Posterior vena cava (tissue), 2 donors: ENCODE measurements at regions not wholly inside any gene's neighbourhood (a gene's known extent, or its start where the extent isn't known, plus 50 kb on each side); places are given as distances from the start of the nearest gene placed in this dataset.
A peak's percentile ranks its signal among the peaks of the same experiment; 100 is the strongest.

Experiments
- DNase-seq: peaks from one replicate; pipeline ENCODE4 v3.0.0-alpha.2; 2020; ENCODE audit warnings: low spot score
- intact Hi-C, 2 donors: fragments of 100-400 bp; cut with DNase I; formaldehyde crosslinking; loops; one replicate each; pipeline versions ENCODE4 v1.14.1 to v1.14.2; 2022 to 2023
- donor health status: DM: yes; HTN: yes; CAD: no.
- donor health status: DM: yes; HTN: yes; CAD: no.

DNA sequence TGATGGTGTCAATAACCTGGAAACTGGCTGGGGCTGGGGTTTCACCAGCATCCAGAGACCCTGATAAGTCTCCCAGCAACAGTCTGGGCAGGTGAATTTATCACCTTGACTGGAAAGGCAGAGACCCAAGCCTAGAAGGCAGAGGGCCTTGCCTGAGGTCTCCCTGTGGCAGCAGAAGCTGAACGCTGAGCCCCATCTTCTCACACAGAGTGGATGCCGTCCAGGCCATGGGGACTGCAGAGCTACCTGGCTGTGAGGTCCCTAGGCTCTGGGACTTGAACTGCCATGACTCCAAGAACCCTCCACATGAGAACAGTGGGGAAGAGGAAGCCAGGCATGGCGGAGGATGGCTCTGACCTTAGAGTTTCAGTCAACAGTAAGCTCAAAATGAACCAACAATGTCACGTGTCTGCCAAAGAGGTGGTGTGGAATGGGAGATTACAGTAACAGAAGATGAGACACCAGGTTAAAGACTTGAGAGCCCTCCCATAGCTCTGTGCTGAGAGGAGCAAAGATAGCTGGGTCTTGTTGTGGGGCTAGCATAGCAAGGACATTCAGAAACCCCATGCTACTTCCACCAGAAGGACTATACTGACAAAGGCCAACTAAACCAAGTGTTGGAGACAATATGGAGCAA, 79.1 kb upstream of the LINC01488 start:
- peak; percentile 56 for DNase-seq
- intact Hi-C loops: no loop called here

DNA sequence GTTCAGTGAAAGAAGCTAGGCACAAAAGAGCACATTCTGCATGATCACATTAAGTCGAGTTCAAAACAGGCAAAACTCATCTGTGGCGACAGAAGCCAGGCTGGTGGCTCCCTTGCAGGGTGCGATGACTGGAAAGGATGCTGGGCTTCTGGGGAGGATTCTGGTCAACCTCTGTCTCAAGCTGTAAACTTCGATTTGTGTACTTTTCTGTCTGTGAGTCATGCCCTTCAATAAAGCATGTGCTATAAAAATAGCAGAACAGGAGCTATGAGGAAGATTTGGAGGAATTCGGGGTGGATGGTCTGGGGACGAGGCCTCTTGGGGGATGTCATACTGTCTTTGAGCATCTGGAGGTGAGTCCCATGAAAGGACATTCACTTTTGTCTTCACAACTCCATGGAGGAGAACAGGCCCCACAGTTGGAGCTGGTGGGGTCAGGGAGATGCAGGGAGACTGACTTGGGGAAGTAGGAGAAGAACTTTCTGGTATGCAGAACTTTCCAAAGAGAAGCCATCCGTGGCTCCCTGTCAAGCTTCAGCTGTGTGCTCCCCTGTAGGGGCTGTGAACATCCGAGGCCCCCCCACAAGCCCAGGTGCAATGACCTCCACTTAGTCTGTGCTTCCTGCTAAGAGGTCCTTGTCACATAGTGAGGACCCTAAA, 77.8 kb upstream of the LINC01488 start:
- intact Hi-C loops: no loop called here
- DNase-seq: peak; percentile 23

DNA sequence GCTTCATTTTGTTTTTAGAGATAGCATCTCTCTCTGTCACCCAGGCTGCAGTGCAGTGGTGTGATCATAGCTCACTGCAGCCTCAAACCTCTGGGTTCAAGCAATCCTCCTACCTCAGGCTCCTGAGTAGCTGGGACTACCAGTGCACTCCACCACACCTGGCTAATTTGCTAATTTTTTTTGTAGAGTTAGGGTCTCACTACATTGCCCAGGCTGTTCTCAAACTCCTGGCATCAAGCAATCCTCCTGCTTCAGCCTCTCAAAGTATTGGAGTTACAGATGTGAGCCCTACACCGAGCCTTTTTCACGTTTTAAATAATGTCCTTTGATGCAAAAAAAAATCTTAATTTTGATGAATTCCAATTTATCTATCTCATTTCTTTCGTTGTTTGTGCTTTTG, 75.4 kb upstream of the LINC01488 start:
- no peak for DNase-seq
- intact Hi-C loops: no loop called here

GRCh38 chr11:69409812-69410645, 71.4 kb upstream of the LINC01488 start:
- DNase-seq: peak; percentile 57
- intact Hi-C loops: no loop called here

GRCh38 chr11:69411257-69411924, 70.1 kb upstream of the LINC01488 start:
- intact Hi-C loops: no loop called here

GRCh38 chr11:69413015-69413801, 68.3 kb upstream of the LINC01488 start:
- peak; percentile 32 for DNase-seq
- intact Hi-C loops: no loop called here

More at GRCh38 chr11:69411257-69411924, 70.1 kb upstream of the LINC01488 start:
- no peak for DNase-seq

GRCh38 chr11:69413993-69414392, 67.5 kb upstream of the LINC01488 start:
- intact Hi-C loops: no loop called here
- DNase-seq: no peak

DNA sequence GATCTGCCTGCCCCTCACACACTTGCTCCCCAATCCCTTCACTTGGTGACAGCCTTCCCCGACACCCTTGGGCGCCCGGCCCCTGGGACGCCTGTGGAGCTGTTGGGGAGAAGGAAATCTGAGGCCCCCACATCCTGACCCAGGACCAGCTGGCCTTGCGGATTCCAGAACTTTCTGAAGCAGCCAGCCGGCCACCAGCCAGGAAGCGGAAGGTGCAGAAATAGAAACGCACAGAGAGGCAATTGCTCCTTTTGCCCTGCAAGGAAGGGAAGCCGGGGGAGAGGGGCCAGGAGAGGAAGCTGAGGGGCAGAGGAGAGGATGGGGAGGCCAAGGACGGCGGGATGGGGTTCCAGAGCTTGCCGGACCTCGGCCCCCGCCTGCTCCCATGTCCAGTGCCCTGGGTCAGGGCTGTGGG, 66.7 kb upstream of the LINC01488 start:
- peak; percentile 79 for DNase-seq
- intact Hi-C loops: loop anchor here in 1 of 2 donors (5.0 kb wide), 1 partner anchor 57 kb away; no protein-coding TSS in a partner anchor

GRCh38 chr11:69415411-69416142, 65.9 kb upstream of the LINC01488 start:
- DNase-seq: peak; percentile 49
- intact Hi-C loops: loop anchor here in 1 of 2 donors (5.0 kb wide), 1 partner anchor 58 kb away; no protein-coding TSS in a partner anchor

GRCh38 chr11:69416143-69416515, 65.3 kb upstream of the LINC01488 start:
- intact Hi-C loops: loop anchor here in 1 of 2 donors (5.0 kb wide), 1 partner anchor 59 kb away; no protein-coding TSS in a partner anchor
- peak; percentile 80 for DNase-seq

GRCh38 chr11:69416762-69417698, 64.4 kb upstream of the LINC01488 start:
- intact Hi-C loops: loop anchor here in 1 of 2 donors (5.0 kb wide), 1 partner anchor 60 kb away; no protein-coding TSS in a partner anchor
- peak; percentile 79 for DNase-seq

- intact Hi-C loops: loop anchor here in 1 of 2 donors (5.0 kb wide), 1 partner anchor 60 kb away; no protein-coding TSS in a partner anchor
- peak; percentile 48 for DNase-seq
Observed at GRCh38 chr11:69417699-69418085, 63.8 kb upstream of the LINC01488 start.

DNA sequence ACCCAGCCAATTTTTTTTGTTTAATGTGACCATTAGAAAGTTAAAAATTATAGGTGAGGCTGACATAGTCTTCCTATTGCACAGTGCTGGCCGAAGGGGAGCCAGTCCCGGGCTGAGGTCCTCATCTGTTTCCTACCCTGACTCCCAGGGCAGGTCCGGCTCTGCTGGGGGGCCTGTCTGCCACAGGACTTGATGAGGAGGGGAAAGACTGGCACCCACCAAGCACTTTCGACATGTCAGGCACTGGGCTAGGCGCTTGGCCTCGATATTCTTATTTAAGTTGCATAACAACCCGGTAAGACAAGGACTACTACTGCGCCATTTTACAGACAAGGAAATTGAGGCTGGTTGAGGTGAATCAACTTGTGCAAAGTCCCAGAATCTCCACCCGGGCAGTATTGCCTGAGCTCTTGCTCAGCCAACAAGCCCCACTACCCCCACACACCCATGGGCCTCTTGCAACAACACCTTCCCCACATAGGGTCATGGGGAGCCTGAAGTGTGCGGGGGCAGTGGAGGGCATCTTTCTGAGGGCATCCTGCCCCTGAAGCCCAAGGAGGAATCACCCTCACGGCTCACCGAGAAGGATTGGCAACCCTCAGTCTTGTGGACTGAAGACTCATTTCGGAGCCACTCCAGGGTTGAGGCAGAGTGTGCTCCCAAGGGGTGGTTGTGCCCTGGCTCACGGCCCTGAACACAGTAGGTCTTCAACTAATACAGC, 62.7 kb upstream of the LINC01488 start:
- intact Hi-C loops: loop anchor here in 1 of 2 donors (5.0 kb wide), 1 partner anchor 61 kb away; no protein-coding TSS in a partner anchor
- DNase-seq: peak; percentile 62

DNA sequence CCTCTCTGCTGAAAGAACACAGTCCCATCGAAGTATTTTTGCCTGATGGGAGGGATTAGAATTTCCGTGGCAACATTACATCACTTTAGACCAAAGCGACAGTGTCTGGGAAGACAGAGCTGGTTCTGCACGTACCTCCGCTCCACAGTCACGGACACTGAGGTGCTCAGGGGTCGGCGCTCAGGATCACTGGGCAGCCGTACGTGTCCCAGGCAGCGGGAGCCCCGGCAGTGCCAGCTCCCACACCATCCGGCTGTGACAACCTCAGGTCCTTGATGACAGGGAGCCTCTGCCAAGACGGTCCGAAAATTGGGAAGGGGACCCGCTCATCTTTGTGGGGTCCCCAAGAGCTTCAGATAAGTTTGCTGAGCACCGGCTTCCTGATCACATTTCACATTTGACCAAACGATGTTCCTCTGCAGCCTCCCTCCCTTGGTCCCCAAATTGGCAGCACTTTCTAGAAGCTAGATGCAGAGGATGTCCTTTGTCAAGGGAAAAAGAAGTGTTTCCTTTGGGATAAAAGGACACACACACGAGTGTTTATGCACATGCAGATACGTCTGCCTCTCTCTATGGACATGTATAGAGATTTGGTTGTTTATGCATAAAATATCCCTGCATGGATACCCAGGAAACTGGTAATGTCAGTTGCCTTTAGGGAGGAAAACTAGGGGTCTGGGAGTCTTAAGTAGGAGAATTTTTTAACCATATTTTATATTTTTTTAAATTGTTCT, 61.6 kb upstream of the LINC01488 start:
- peak; percentile 46 for DNase-seq
- intact Hi-C loops: loop anchor here in 1 of 2 donors (5.0 kb wide), 1 partner anchor 63 kb away; no protein-coding TSS in a partner anchor

- peak; percentile 67 for DNase-seq
- intact Hi-C loops: no loop called here
Observed at GRCh38 chr11:69422645-69423044, 58.8 kb upstream of the LINC01488 start.
